CD14-positive monocyte (primary cell): ENCODE measurements at regions not wholly inside any gene's neighbourhood (a gene's known extent, or its start where the extent isn't known, plus 50 kb on each side); places are given as distances from the start of the nearest gene placed in this dataset.

Source experiments
- DNase-seq, 3 donors: peaks; one replicate each; pipeline ENCODE4 v3.0.0-alpha.2; 2011 to 2022
- H2AFZ ChIP-seq: 2 replicates; pipeline ENCODE4 v1.6.0; 2012; ENCODE audit warnings: mild to moderate bottlenecking, low read depth, low read length, inconsistent platforms; ENCODE audit not compliant: insufficient read depth, poor library complexity, severe bottlenecking
- H3K27ac ChIP-seq, 2 donors: 1 replicate in 1 of 2; 2 replicates in 1 of 2; pipeline ENCODE4 v1.5.1; 2012 to 2013; ENCODE audit warnings: low read length in 2 of 2, control low read depth in 1 of 2, inconsistent platforms in 1 of 2, low read depth in 1 of 2, mild to moderate bottlenecking in 1 of 2
- H3K27me3 ChIP-seq, 2 donors: one replicate each; pipeline versions ENCODE4 v1.6.0 to v1.6.1; 2011 to 2013; ENCODE audit warnings: low read length in 2 of 2; ENCODE audit not compliant: control insufficient read depth in 2 of 2, insufficient read depth in 2 of 2
- H3K36me3 ChIP-seq, 2 donors: replicated peaks in 1 of 2; 1 replicate in 1 of 2; 2 replicates in 1 of 2; pipeline versions ENCODE4 v1.5.1 to v1.6.1; 2012 to 2013; ENCODE audit warnings: low read length in 2 of 2, control low read depth in 1 of 2, inconsistent platforms in 1 of 2, mild to moderate bottlenecking in 1 of 2; ENCODE audit not compliant: insufficient read depth in 2 of 2, control insufficient read depth in 1 of 2
- H3K4me1 ChIP-seq, 2 donors: 1 replicate in 1 of 2; 2 replicates in 1 of 2; pipeline versions ENCODE4 v1.5.1 to v1.6.1; 2012 to 2013; ENCODE audit warnings: low read length in 2 of 2, control low read depth in 1 of 2, inconsistent platforms in 1 of 2, mild to moderate bottlenecking in 1 of 2, moderate library complexity in 1 of 2; ENCODE audit not compliant: insufficient read depth in 2 of 2, control insufficient read depth in 1 of 2
- H3K4me2 ChIP-seq: replicated peaks from 2 replicates; pipeline ENCODE3; 2012; ENCODE audit warnings: low read length, moderate library complexity, mild to moderate bottlenecking; ENCODE audit not compliant: poor library complexity, severe bottlenecking; ENCODE audit errors: extremely low read depth
- H3K4me3 ChIP-seq, 3 experiments: fragments of 200-600 bp in 1 of 3; sonication (generic) in 1 of 3; replicated peaks in 1 of 3; 1 replicate in 2 of 3; 2 replicates in 1 of 3; pipeline ENCODE4 v1.5.1; 2011 to 2013; ENCODE audit warnings: low read length in 3 of 3, mild to moderate bottlenecking in 3 of 3, control low read depth in 2 of 3, low read depth in 2 of 3, inconsistent platforms in 1 of 3, moderate library complexity in 1 of 3
- H3K79me2 ChIP-seq: 2 replicates; pipeline ENCODE4 v1.6.0; 2012; ENCODE audit warnings: mild to moderate bottlenecking, control low read depth, inconsistent platforms, low read length, moderate library complexity; ENCODE audit not compliant: insufficient read depth
- H3K9ac ChIP-seq: 2 replicates; pipeline ENCODE4 v1.6.0; 2017; ENCODE audit warnings: low read length, mild to moderate bottlenecking; ENCODE audit not compliant: insufficient read depth, poor library complexity, severe bottlenecking
- H3K9me3 ChIP-seq, 2 donors: replicated peaks in 1 of 2; 1 replicate in 1 of 2; 2 replicates in 1 of 2; pipeline versions ENCODE4 v1.5.1 to v1.6.1; 2012 to 2013; ENCODE audit warnings: low read length in 2 of 2, control low read depth in 1 of 2; ENCODE audit not compliant: control insufficient read depth in 1 of 2, insufficient read depth in 1 of 2
- H4K20me1 ChIP-seq: 2 replicates; pipeline ENCODE4 v1.6.0; 2012; ENCODE audit warnings: mild to moderate bottlenecking, low read length, control low read depth, moderate library complexity; ENCODE audit not compliant: insufficient read depth
- H3K27ac Mint-ChIP-seq, 7 donors: one replicate each; pipeline ENCODE4 v1.8.0; 2020; ENCODE audit warnings: mild to moderate bottlenecking in 7 of 7, mixed read lengths in 7 of 7, moderate library complexity in 6 of 7, inconsistent platforms in 2 of 7
- H3K27me3 Mint-ChIP-seq, 3 donors: one replicate each; pipeline ENCODE4 v1.8.0; 2021 to 2022; ENCODE audit warnings: low read depth in 3 of 3, mild to moderate bottlenecking in 3 of 3, mixed read lengths in 3 of 3, moderate library complexity in 3 of 3, inconsistent platforms in 1 of 3
- H3K36me3 Mint-ChIP-seq, 2 donors: one replicate each; pipeline ENCODE4 v1.8.0; 2020; ENCODE audit warnings: mixed read lengths in 2 of 2, inconsistent platforms in 1 of 2, mild to moderate bottlenecking in 1 of 2
- H3K4me1 Mint-ChIP-seq: one replicate; pipeline ENCODE4 v1.8.0; 2020; ENCODE audit warnings: mild to moderate bottlenecking, mixed read lengths
- H3K4me3 Mint-ChIP-seq, 2 donors: one replicate each; pipeline ENCODE4 v1.8.0; 2020; ENCODE audit warnings: mild to moderate bottlenecking in 2 of 2, mixed read lengths in 2 of 2, moderate library complexity in 1 of 2
- H3K9me3 Mint-ChIP-seq, 7 donors: one replicate each; pipeline ENCODE4 v1.8.0; 2020 to 2022; ENCODE audit warnings: mixed read lengths in 7 of 7, mild to moderate bottlenecking in 6 of 7, moderate library complexity in 6 of 7, inconsistent platforms in 2 of 7
- WGBS: methylation state at CpG from one replicate; pipeline ENCODE4 v1.1.5; 2013; ENCODE audit warnings: missing lambda C conversion rate; ENCODE audit not compliant: insufficient coverage; 5-methylcytosine and 5-hydroxymethylcytosine counted together
- intact Hi-C, 2 donors: fragments of 100-400 bp; cut with micrococcal nuclease; formaldehyde crosslinking; loops; one replicate each; pipeline versions ENCODE4 v1.15.0 to v1.15.1; 2023
- TF ChIP-seq, protein P1 (sequence below): fragments of 200-600 bp; IDR thresholded peaks from one replicate; pipeline ENCODE4 v1.8.0; 2022; ENCODE audit warnings: antibody characterized with exemption, mild to moderate bottlenecking

DNA sequence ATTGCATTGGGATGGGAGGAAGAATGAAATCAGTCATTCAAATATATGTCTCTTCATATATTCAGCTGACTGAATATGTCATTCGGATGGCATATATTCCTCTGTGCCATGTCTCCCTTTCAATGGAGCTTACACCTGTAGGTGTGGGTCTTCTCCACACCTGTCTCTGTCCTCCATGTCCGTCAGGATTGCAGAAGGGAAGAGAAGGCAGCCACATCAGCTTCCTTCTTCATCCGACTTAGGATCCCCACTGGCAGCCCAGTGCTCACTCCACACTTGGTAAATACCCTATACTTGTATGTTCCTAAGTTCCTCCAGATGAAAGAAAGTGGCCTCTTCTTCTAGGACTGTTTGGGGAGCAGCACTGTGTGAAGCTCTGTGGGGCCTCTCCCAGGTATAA lies 250.1 kb downstream of the BCL2 start:
- Histone ChIP-seq H2AFZ (no peak overlapping the region), H3K4me3 (no peak overlapping the region), H3K27ac (no peak overlapping the region), H3K27me3 (no peaks in the 10 kb centered on the region), H3K9me3 (no peaks in the 10 kb centered on the region), H3K4me2 (no peak overlapping the region), H3K9ac (no peak overlapping the region), H3K36me3 (no peaks in the 10 kb centered on the region), H3K79me2 (no peaks in the 10 kb centered on the region), H3K4me1 (peaks cover 0 to 1% of the 10 kb centered on the region in 2 donors), H4K20me1 (no peaks in the 10 kb centered on the region)
- intact Hi-C loops = no loop called here
- Mint-ChIP-seq H3K4me3 (no peak overlapping the region), H3K9me3 (peaks cover 0 to 7% (median 2%) of the 10 kb centered on the region in 7 donors), H3K36me3 (no peaks in the 10 kb centered on the region), H3K27me3 (peaks cover 0 to 5% (median 0%) of the 10 kb centered on the region in 3 donors), H3K4me1 (peaks cover 5% of the 10 kb centered on the region), H3K27ac (no peak overlapping the region)
- WGBS = 90% methylated on average over 2 of the region's 3 CpGs
- TF ChIP-seq, protein P1, sequence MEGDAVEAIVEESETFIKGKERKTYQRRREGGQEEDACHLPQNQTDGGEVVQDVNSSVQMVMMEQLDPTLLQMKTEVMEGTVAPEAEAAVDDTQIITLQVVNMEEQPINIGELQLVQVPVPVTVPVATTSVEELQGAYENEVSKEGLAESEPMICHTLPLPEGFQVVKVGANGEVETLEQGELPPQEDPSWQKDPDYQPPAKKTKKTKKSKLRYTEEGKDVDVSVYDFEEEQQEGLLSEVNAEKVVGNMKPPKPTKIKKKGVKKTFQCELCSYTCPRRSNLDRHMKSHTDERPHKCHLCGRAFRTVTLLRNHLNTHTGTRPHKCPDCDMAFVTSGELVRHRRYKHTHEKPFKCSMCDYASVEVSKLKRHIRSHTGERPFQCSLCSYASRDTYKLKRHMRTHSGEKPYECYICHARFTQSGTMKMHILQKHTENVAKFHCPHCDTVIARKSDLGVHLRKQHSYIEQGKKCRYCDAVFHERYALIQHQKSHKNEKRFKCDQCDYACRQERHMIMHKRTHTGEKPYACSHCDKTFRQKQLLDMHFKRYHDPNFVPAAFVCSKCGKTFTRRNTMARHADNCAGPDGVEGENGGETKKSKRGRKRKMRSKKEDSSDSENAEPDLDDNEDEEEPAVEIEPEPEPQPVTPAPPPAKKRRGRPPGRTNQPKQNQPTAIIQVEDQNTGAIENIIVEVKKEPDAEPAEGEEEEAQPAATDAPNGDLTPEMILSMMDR = no peak
- DNase-seq = no peak

DNA sequence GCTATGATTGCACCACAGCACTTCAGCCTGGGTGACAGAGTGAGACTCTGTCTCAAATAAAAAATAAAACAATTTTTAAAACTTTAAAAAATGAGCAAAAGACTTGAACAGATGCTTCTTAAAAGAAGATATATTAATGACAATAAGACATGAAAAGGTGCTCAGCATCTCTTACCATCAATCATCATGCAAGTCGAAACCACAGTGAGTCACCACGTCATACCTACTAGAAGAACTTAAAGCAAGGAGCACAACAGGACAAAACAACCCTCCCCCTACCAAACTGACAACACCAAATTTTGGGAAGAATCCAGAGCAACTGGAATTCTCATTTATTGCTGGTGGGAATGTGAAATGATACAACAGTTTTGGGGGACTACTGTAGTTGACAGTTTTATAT lies 251.6 kb downstream of the BCL2 start:
- intact Hi-C loops = no loop called here
- H3K36me3 ChIP-seq = no peaks in the 10 kb centered on the region
- WGBS = no CpG with 5 or more reads among the region's 2 CpGs

More for the DNA sequence above, 251.6 kb downstream of the BCL2 start:
- Histone ChIP-seq H4K20me1 (no peaks in the 10 kb centered on the region), H3K4me3 (no peak overlapping the region), H3K9ac (no peak overlapping the region), H2AFZ (no peak overlapping the region), H3K9me3 (no peaks in the 10 kb centered on the region), H3K79me2 (no peaks in the 10 kb centered on the region), H3K27me3 (no peaks in the 10 kb centered on the region), H3K4me2 (no peak overlapping the region), H3K27ac (no peak overlapping the region), H3K4me1 (no peaks in the 10 kb centered on the region)
- H3K4me1 Mint-ChIP-seq = peaks cover 5% of the 10 kb centered on the region
- no peak for DNase-seq
- TF ChIP-seq, protein P1 = no peak
- H3K27me3 Mint-ChIP-seq = peaks cover 0 to 5% (median 1%) of the 10 kb centered on the region in 3 donors
- no peak overlapping the region for H3K27ac Mint-ChIP-seq
- H3K9me3 Mint-ChIP-seq = peaks cover 0 to 9% (median 2%) of the 10 kb centered on the region in 7 donors
- H3K4me3 Mint-ChIP-seq = no peak overlapping the region
- H3K36me3 Mint-ChIP-seq = no peaks in the 10 kb centered on the region
